Lung (tissue), 11 donors: ENCODE measurements at regions not wholly inside any gene's neighbourhood (a gene's known extent, or its start where the extent isn't known, plus 50 kb on each side); places are given as distances from the start of the nearest gene placed in this dataset.

Source experiments
- ATAC-seq: fragments of 200-7000 bp; cut with Tn5 transposase; one replicate; pipeline ENCODE4 v1.9.1; 2020; ENCODE audit warnings: moderate number of reproducible peaks; ENCODE audit not compliant: insufficient read depth, low FRiP score
- DNase-seq, 3 donors: peaks; one replicate each; pipeline ENCODE4 v3.0.0-alpha.2; 2013 to 2017
- H3K27ac ChIP-seq, 2 donors: one replicate each; pipeline ENCODE4 v1.5.1; 2013; ENCODE audit warnings: mild to moderate bottlenecking in 2 of 2, moderate library complexity in 2 of 2, control low read depth in 1 of 2, inconsistent platforms in 1 of 2, low read depth in 1 of 2, low read length in 1 of 2
- H3K27me3 ChIP-seq, 3 donors: one replicate each; pipeline ENCODE4 v1.5.1; 2013; ENCODE audit warnings: low read length in 2 of 3; ENCODE audit not compliant: control insufficient read depth in 3 of 3, insufficient read depth in 3 of 3
- H3K36me3 ChIP-seq, 4 donors: one replicate each; pipeline ENCODE4 v1.5.1; 2013; ENCODE audit warnings: low read length in 4 of 4, mild to moderate bottlenecking in 1 of 4, moderate library complexity in 1 of 4; ENCODE audit not compliant: control insufficient read depth in 4 of 4, insufficient read depth in 4 of 4
- H3K4me1 ChIP-seq, 5 donors: one replicate each; pipeline ENCODE4 v1.5.1; 2013; ENCODE audit warnings: low read length in 5 of 5, mild to moderate bottlenecking in 2 of 5, moderate library complexity in 1 of 5; ENCODE audit not compliant: control insufficient read depth in 5 of 5, insufficient read depth in 5 of 5
- H3K4me3 ChIP-seq: one replicate; pipeline ENCODE4 v1.5.1; 2013; ENCODE audit warnings: mild to moderate bottlenecking, control low read depth, moderate library complexity
- H3K9ac ChIP-seq, 2 donors: one replicate each; pipeline ENCODE4 v1.5.1; 2013; ENCODE audit warnings: low read length in 2 of 2, control low read depth in 1 of 2; ENCODE audit not compliant: insufficient read depth in 1 of 2
- H3K9me3 ChIP-seq, 4 donors: one replicate each; pipeline ENCODE4 v1.5.1; 2013; ENCODE audit warnings: low read length in 3 of 4, mild to moderate bottlenecking in 1 of 4, moderate library complexity in 1 of 4; ENCODE audit not compliant: control insufficient read depth in 4 of 4, insufficient read depth in 3 of 4
- WGBS, 2 donors: extraction: QIAGEN DNeasy Blood & Tissue Kit; methylation state at CpG; one replicate each; pipeline ENCODE4 v1.1.7; 2013; 5-methylcytosine and 5-hydroxymethylcytosine counted together
- TF ChIP-seq, protein P1 (sequence below): IDR thresholded peaks from 2 replicates; pipeline ENCODE4 v1.5.1; 2012; ENCODE audit warnings: mild to moderate bottlenecking; ENCODE audit errors: control extremely low read depth, extremely low read depth
- donor health status: control.
- donor health status: control.
- donor health status: Bipolar disorder and iron deficiency.
- donor health status: healthy.
- donor health status: DM: yes; HTN: yes; CAD: no.

DNA sequence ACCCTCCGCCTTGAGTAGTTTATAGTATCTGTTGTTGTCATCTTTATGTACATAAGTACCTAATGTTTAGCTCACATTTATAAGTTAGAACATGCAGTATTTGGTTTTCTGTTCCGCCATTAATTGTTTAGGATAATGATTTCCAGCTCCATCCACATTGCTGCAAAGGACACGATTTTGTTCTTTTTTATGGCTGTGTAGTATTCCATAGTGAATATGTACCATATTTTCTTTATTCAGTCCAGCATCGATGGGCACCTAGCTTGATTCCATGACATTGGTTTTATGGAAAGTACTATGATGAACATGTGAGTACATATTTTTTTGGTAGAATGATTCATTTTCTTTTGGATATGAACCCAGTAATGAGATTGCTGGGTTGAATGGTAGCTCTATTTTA is 174.4 kb upstream of the SPRY2 start:
- H3K9ac ChIP-seq, result no peak overlapping the region
- no peak for ATAC-seq
- H3K4me3 ChIP-seq, result no peak overlapping the region
- DNase-seq, result no peak
- TF ChIP-seq, protein P1, sequence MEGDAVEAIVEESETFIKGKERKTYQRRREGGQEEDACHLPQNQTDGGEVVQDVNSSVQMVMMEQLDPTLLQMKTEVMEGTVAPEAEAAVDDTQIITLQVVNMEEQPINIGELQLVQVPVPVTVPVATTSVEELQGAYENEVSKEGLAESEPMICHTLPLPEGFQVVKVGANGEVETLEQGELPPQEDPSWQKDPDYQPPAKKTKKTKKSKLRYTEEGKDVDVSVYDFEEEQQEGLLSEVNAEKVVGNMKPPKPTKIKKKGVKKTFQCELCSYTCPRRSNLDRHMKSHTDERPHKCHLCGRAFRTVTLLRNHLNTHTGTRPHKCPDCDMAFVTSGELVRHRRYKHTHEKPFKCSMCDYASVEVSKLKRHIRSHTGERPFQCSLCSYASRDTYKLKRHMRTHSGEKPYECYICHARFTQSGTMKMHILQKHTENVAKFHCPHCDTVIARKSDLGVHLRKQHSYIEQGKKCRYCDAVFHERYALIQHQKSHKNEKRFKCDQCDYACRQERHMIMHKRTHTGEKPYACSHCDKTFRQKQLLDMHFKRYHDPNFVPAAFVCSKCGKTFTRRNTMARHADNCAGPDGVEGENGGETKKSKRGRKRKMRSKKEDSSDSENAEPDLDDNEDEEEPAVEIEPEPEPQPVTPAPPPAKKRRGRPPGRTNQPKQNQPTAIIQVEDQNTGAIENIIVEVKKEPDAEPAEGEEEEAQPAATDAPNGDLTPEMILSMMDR, result no peak
- WGBS, 2 donors, result 89 to 96% methylated on average over 4 of the region's 4 CpGs
- H3K9me3 ChIP-seq, result peaks cover 0 to 6% (median 5%) of the 10 kb centered on the region in 4 donors
- H3K4me1 ChIP-seq, result no peaks in the 10 kb centered on the region
- H3K27me3 ChIP-seq, result no peaks in the 10 kb centered on the region
- H3K36me3 ChIP-seq, result no peaks in the 10 kb centered on the region
- H3K27ac ChIP-seq, result no peak overlapping the region

DNA sequence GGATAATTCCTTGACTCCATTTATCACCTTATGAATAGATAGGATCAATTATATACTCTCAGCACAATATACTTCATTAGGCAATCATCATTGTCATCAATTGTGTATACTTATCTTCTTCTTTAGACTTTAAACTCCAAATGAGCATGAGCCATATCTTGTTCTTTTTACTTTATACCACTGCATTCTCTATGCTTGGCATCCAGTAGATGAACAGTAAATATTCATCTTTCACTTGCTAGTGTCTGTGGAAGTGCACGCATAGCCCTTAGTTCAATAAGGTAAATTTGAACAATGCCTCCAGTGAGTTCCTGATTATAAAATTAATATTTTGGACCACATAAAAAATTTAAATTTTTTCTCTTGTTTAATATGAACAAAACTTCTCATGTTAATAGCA is 172.3 kb upstream of the SPRY2 start:
- no peaks in the 10 kb centered on the region for H3K27me3 ChIP-seq
- H3K36me3 ChIP-seq, result no peaks in the 10 kb centered on the region
- TF ChIP-seq, protein P1, result no peak
- ATAC-seq, result no peak
- no peaks in the 10 kb centered on the region for H3K4me1 ChIP-seq
- no peak overlapping the region for H3K4me3 ChIP-seq
- peaks cover 0 to 6% (median 5%) of the 10 kb centered on the region in 4 donors for H3K9me3 ChIP-seq
- DNase-seq, result no peak
- H3K9ac ChIP-seq, result no peak overlapping the region
- WGBS, 2 donors, result 73 to 78% methylated on average over 1 of the region's 1 CpG
- H3K27ac ChIP-seq, result no peak overlapping the region

DNA sequence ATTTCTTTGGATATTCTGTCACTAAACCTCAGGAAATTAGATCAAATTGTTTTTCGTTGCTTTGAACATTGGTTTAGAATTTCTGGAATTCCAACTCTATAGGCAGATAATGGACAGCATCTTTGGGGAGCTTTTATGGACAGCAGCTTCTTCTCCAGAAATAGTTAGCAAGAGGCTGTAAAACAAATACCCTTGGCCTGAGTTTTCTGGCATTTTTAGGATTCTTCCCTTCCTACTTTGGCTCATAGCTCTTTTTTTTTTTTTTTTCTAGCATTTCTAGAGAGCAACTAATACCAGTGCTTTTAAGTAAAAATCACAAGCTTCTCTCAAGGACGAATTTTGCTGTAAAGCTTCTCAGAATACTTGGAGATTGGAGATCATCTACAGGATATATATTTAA is 169.8 kb upstream of the SPRY2 start:
- peak in 1 of 3 donors; percentile 4 for DNase-seq
- H3K27me3 ChIP-seq, result no peaks in the 10 kb centered on the region
- ATAC-seq, result no peak
- no peak overlapping the region for H3K9ac ChIP-seq
- TF ChIP-seq, protein P1, result no peak
- H3K36me3 ChIP-seq, result no peaks in the 10 kb centered on the region
- H3K4me3 ChIP-seq, result no peak overlapping the region
- peaks cover 0 to 7% (median under 1%) of the 10 kb centered on the region in 4 donors for H3K9me3 ChIP-seq
- 71 to 86% methylated on average over 2 of the region's 2 CpGs for WGBS, 2 donors
- H3K4me1 ChIP-seq, result no peaks in the 10 kb centered on the region
- no peak overlapping the region for H3K27ac ChIP-seq

DNA sequence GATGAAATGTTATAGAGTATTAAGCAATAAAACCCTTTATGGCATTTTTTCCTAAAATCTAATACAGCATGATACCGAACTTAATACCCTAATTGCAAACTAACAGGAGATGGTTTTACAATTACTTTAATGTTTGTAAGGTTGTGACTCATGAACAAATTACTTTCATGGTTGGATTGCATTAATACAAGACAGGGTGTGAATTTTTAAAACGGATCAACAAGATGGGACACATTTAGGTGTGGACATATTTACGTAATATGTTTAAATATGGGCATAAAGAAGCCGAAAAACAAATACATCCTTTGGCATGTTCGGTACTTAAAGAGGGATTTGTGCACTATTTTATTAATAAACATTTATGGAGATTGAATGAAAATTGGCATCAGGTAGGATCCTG is 168.3 kb upstream of the SPRY2 start:
- Histone ChIP-seq H3K9me3 (peaks cover 0 to 6% (median under 1%) of the 10 kb centered on the region in 4 donors), H3K36me3 (no peaks in the 10 kb centered on the region), H3K27ac (no peak overlapping the region), H3K27me3 (no peaks in the 10 kb centered on the region), H3K4me3 (no peak overlapping the region), H3K9ac (no peak overlapping the region), H3K4me1 (no peaks in the 10 kb centered on the region)
- no peak for DNase-seq
- WGBS, 2 donors, result 88 to 93% methylated on average over 5 of the region's 5 CpGs
- no peak for ATAC-seq
- TF ChIP-seq, protein P1, result no peak
